DMS153 (cell line): ENCODE measurements at regions not wholly inside any gene's neighbourhood (a gene's known extent, or its start where the extent isn't known, plus 50 kb on each side); places are given as distances from the start of the nearest gene placed in this dataset.

Experiments
- DNase-seq: peaks from one replicate; lab custom pipeline; 2025; lab: John Stamatoyannopoulos, UW

GRCh38 chr5:2010940-2011339 lies 128.2 kb upstream of the IRX4 start:
- DNase-seq = no peak

DNA sequence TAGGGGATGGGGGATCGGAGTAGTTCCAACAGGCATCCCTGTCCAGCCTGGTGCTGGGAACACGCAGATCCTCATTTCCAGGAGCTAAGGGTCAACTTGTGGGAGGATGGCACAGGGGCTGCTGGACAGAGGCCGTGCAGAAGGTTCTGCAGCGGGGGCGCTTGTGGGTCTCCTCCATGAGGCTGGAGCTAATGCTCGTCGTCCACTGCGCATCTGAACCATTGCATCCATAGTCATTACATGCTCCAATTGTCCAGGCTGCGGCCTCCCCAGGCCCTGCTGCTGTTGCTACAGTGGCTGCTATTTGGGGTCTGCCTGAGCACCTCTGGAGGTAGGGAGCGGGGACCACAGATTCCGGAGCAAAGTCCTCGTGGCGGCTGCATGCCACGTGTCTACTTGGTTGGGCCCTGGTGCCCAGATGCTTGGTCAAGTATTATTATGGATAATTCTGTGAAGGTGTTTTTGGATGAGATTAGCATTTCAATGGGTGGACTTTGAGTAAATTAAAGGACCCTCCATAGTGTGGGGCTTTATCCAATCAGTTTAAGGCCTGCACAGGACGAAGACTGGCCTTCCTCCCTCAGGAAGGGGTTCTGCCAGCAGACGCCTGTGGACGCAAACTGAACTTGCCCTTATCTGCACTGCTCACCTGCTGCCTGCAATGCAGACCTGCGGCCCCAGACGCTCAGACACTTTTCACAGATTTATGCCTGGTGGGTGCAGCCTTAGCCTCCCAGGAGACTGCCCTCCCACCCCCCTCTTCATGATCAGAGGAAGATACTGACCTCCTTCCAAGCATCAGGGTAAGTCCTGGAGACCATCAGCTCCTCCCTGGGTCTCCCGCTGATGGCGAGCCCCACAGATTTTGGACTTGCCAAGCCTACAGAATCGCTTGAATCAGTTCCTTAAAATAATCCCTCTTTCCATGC lies 127.5 kb upstream of the IRX4 start:
- no peak for DNase-seq

GRCh38 chr5:2008851-2009629 lies 126.3 kb upstream of the IRX4 start:
- DNase-seq = no peak

DNA sequence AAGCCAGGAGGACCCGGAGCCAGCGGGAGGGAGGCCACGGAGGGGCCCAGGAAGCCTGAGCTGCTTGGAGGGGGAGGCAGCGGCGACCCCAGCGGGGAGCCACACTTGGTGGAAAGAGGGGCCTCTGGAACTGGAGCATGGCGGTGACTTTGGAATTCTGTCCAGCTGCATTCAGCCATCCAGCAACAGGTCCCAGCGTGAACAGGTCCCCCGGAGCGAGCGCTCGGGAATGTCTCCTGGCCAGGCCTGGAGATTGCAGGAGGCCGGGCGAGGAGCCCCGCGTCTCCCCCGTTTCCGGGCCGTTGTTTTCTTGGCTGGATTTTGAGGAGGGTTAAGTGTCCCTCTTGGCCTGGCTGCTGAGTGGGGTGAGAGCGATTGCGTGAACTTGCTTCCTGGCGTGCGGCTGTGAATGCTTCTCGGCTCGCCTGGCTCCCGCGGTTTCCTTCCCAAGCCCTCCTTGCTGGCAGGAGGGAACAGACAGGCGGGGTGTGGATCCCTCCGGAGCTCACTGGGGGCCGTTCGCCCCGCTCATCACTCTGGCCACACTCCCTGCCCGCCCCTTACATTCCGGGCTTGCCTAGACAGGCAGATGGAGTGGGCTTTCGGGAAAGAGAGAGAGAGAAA lies 125.3 kb upstream of the IRX4 start:
- DNase-seq = no peak

DNA sequence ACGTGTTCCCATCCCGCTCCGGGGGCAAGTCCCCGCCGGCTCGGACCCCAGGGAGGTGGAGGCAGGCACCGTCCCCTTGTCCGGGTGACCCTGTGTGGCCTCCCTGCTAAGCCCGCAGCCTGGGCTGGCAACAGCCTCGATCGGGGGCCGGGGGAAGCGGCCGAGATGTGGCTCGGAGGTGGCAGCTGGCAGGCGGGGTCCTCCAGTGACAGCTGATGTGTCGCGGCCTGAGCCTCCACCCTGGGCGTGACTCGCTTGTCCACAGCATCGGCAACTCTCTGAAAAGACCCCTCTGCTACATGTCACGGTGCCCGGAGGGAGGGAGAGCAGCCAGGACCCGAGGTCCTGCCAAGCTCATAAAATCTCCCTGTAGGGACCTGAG lies 124.8 kb upstream of the IRX4 start:
- DNase-seq = no peak

GRCh38 chr5:2006971-2007291 lies 124.2 kb upstream of the IRX4 start:
- DNase-seq = no peak

DNA sequence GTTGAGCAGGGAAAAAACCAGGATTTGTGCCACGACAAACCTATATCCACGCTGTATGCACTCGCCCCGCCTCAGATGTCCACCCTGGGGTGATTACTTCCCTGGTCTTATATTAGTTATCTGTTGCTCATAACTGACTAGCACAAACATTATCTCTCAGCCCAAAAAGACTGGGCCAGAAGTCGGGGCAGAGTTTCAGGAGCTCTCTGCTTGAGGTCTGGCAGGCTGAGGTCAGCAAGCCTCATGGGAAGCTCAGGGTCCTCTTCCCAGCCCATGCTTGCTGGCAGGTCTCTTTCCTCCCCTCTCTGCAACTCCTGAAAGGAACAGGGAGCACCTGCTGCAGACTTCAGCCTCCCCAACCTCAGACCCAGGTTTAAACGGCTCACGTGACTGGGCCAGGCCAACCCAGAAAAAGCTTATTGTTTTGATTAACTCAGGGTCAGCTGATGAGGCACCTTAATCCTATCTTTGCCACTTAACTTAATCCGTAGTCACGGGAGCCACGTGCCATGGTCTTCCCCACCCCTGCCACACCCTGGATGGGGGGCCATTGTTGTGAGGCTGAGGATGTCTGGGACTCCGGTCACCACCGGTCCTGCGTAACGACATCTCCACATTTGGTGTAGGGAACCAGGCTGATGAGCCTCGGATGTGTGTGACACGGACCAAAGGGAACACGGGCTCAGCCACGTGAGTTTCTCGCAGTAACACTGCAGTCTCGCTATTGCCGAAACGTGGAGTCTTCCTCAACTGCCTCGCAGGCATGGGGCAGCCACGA lies 123.7 kb upstream of the IRX4 start:
- DNase-seq = no peak

DNA sequence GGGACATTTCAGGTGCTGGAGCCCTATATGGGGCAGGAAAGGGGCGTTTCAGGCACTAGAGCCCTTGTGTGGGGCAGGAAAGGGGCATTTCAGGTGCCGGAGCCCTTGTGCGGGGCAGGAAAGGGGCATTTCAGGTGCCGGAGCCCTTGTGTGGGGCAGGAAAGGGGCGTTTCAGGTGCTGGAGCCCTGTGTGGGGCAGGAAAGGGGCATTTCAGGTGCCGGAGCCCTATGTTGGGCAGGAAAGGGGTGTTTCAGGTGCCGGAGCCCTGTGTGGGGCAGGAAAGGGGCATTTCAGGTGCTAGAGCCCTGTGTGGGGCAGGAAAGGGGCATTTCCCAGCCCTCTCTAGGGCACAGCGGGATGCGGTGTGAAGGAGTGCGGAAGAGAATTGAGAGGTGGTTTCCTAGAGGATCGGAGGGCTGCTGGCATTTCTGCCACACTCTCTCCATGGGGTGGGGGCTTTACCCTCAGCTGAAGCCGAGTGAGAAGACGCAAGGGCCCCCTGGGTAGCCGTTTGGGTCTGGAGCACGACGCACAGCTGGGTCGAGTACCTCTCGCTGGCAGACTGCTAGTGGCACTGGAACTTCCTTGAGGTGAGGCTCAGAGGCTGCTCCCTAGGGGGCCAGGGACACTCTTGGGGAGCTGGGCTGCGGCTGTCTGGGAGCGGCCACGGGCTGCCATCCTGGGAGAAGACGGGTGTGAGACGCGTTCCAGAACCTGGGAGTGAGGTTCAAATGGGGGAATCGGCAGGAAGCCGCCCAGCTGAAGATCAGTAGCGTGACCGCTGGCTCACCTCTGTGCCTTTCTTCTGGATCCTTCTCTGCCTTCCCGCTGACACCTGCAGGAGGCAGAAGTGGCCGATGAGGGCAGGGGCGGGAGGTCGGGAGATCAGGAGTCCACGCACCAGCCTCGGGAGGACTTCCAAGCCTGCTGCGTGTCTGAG lies 122.6 kb upstream of the IRX4 start:
- no peak for DNase-seq

DNA sequence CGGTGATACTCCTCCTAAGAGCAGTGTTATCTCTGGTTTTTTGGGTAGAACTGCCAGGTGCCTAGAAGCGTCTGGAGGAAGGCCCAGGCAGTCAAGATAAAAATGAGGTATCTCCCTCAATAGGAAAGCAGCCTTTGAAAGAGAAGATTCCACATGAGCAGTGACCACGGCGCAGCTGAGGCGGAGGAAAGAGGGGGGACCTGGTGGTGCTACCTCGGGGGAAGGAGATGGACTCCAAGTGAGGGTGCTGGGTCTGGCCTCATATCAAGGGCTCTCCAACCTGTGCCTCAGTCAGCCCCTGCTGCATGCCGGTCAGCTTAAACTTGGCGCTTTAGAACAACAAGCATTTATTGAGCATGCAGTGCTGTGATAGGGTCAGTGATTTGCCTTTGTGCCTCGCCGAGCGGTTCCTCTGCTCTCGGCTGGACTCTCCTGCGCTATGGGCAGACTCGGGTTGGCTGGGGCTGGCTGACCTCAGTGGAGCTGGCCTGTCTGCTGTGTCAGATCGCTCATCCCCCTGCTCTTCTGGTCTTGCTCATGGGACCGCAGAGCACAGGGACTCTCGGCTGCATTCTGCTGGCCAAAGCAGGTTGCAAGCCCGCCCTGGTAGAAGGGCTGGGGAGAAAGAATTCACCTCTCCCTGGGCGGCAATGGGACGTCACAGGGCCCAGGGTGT lies 121.1 kb upstream of the IRX4 start:
- DNase-seq = no peak

GRCh38 chr5:2003206-2003605 lies 120.5 kb upstream of the IRX4 start:
- DNase-seq = no peak

DNA sequence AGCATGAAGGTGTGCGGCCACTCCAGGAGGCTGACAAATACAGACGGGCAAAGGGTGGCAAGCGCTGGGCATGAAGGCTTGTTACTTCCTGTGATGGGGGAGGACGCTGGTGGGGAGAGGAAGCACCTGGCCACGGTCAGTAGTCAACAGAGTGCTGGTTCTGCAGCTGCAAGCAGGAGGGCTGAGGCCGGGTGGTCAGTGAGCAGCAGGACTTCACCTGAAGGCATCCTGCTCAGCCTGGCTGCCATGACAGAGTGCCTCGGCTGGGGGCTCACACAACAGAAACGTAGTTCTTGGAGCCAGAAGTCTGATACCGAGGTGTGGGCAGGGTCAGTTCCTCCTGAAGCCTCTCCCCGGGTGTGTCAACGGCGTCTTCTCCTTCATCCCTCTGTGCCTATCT lies 118.6 kb upstream of the IRX4 start:
- DNase-seq = no peak

DNA sequence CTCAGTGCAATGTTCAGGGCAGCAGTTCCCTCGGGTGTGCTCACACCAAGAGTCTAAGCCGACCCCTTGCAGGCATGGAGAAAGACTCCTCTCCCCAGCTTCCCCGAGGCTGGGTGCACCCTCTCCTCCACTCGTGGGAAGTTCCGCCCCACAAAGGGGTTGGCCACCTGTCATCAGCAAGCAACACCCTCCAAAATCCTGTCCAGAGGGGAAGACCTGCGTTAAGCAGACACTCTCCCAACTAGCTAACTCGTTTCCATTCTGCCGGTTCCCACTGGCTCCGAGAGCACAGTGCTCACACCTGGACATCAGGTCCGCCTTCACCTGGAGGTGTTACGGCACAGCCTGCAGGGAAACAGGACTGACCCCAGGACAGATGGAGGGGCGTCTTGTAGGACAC lies 117.9 kb upstream of the IRX4 start:
- DNase-seq = no peak

GRCh38 chr5:1999794-2000193 lies 117.1 kb upstream of the IRX4 start:
- no peak for DNase-seq

DNA sequence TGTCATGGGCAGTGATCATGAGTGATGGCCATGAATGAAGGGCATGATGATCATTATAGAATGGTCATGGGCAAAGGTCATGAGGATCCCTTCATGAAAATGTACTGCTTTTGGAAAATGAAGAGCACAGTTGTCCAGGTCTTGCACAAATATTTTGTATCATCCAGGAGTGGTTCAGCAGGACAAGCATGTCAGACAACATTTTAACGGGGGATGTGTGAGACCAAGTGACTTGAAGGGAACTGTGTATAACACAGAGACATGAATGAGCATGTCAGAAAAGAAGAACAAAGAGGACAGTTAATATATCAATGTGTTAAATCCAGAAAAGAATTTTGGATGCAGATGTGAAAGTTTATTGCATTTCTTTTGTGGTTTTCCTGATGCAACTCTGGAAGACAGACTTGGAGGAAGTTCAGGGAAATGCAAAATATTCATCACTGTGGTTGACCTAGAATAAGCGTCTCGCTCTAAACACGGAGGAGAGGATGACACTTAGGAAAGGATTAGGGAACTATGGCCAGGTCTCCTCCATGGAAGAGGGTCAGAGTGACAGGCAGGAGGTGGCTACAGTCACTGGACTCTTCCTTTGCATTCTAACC lies 116.1 kb upstream of the IRX4 start:
- DNase-seq = no peak

- no peak for DNase-seq
Measured at GRCh38 chr5:1998348-1998669, 115.6 kb upstream of the IRX4 start.

GRCh38 chr5:1997640-1998347 lies 115.1 kb upstream of the IRX4 start:
- DNase-seq = no peak

DNA sequence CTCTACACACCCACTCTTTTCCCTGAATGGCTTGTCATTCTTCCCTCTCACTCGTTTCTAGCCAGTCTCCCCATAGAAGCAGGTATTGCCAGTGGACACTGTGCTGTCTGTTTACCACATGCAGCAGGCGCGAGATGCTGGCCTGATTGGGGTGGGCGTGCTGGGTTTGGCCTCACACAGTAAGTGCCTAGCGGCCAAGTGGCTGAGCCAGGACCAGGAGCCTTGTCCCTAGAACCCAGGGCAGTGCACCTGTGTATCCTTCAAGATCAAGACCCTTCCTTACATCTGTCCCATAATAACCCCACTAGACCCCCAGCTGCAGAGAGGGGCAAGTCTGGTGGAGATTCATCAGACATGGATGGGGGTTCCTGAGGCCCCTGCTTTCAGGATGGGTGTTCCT lies 112.8 kb upstream of the IRX4 start:
- DNase-seq = no peak

GRCh38 chr5:1987471-1987870 lies 104.7 kb upstream of the IRX4 start:
- no peak for DNase-seq

- no peak for DNase-seq
Measured at GRCh38 chr5:1985781-1986180, 103.1 kb upstream of the IRX4 start.
